Osteocyte (in vitro differentiated cells): ENCODE measurements at regions not wholly inside any gene's neighbourhood (a gene's known extent, or its start where the extent isn't known, plus 50 kb on each side); places are given as distances from the start of the nearest gene placed in this dataset.

Experiments used
- DNase-seq: peaks from one replicate; pipeline ENCODE4 v3.0.0; 2021; ENCODE audit warnings: mixed read lengths; ENCODE audit not compliant: unreplicated experiment; ENCODE audit errors: extremely low spot score
- H3K27ac Mint-ChIP-seq: one replicate; pipeline ENCODE4 v1.8.0; 2021; ENCODE audit warnings: mild to moderate bottlenecking, mixed read lengths; ENCODE audit not compliant: unreplicated experiment
- H3K27me3 Mint-ChIP-seq: one replicate; pipeline ENCODE4 v1.8.0; 2021; ENCODE audit warnings: mixed read lengths; ENCODE audit not compliant: unreplicated experiment
- H3K36me3 Mint-ChIP-seq: one replicate; pipeline ENCODE4 v1.8.0; 2021; ENCODE audit warnings: mixed read lengths; ENCODE audit not compliant: unreplicated experiment
- H3K4me1 Mint-ChIP-seq: one replicate; pipeline ENCODE4 v1.8.0; 2021; ENCODE audit warnings: mixed read lengths; ENCODE audit not compliant: unreplicated experiment
- H3K4me3 Mint-ChIP-seq: one replicate; pipeline ENCODE4 v1.8.0; 2021; ENCODE audit warnings: mild to moderate bottlenecking, moderate library complexity, mixed read lengths; ENCODE audit not compliant: unreplicated experiment
- H3K9me3 Mint-ChIP-seq: one replicate; pipeline ENCODE4 v1.8.0; 2021; ENCODE audit warnings: mixed read lengths; ENCODE audit not compliant: unreplicated experiment
- CTCF ChIP-seq: fragments of 200-600 bp; sonication (generic); IDR thresholded peaks from 2 replicates; pipeline ENCODE4 v1.5.0; 2021; ENCODE audit warnings: antibody characterized with exemption, mild to moderate bottlenecking, moderate library complexity

GRCh38 chr7:31458203-31458602 is 55.7 kb upstream of the ITPRID1 start:
- Mint-ChIP-seq H3K27me3 (peaks cover 16% of the 10 kb centered on the region), H3K4me3 (no peak overlapping the region), H3K27ac (no peak overlapping the region), H3K4me1 (no peaks in the 10 kb centered on the region), H3K36me3 (no peaks in the 10 kb centered on the region), H3K9me3 (no peaks in the 10 kb centered on the region)
- DNase-seq = no peak
- no peak for TF ChIP-seq CTCF

- H3K27ac Mint-ChIP-seq = no peak overlapping the region
- TF ChIP-seq CTCF = no peak
- H3K36me3 Mint-ChIP-seq = no peaks in the 10 kb centered on the region
- DNase-seq = no peak
- peaks cover 31% of the 10 kb centered on the region for H3K27me3 Mint-ChIP-seq
- no peaks in the 10 kb centered on the region for H3K4me1 Mint-ChIP-seq
- no peak overlapping the region for H3K4me3 Mint-ChIP-seq
- H3K9me3 Mint-ChIP-seq = no peaks in the 10 kb centered on the region
Observed at GRCh38 chr7:31462636-31463035, 51.3 kb upstream of the ITPRID1 start.
